GM19467 (cell line): ENCODE measurements at regions not wholly inside any gene's neighbourhood (a gene's known extent, or its start where the extent isn't known, plus 50 kb on each side); places are given as distances from the start of the nearest gene placed in this dataset.

Source experiments
- ATAC-seq: cut with Tn5 transposase; IDR thresholded peaks from one replicate; pipeline ENCODE4 v1.9.1; 2021; ENCODE audit warnings: mild to moderate bottlenecking, moderate library complexity; ENCODE audit not compliant: unreplicated experiment

- no peak for ATAC-seq
Measured at GRCh38 chr16:80309178-80309577, 231.6 kb upstream of the DYNLRB2 start.

GRCh38 chr16:80305410-80305809 is 235.4 kb upstream of the DYNLRB2 start:
- ATAC-seq, result no peak

GRCh38 chr16:80303691-80304090 is 237.1 kb upstream of the DYNLRB2 start:
- ATAC-seq, result no peak

- ATAC-seq, result no peak
Measured at GRCh38 chr16:80300876-80301275, 239.9 kb upstream of the DYNLRB2 start.

GRCh38 chr16:80300456-80300855 is 240.3 kb upstream of the DYNLRB2 start:
- ATAC-seq, result no peak

- ATAC-seq, result no peak
Measured at GRCh38 chr16:80299416-80299815, 241.4 kb upstream of the DYNLRB2 start.

GRCh38 chr16:80298676-80299075 is 242.1 kb upstream of the DYNLRB2 start:
- no peak for ATAC-seq

GRCh38 chr16:80296034-80296433 is 244.8 kb upstream of the DYNLRB2 start:
- ATAC-seq, result no peak

- ATAC-seq, result no peak
Measured at GRCh38 chr16:80294172-80294571, 246.6 kb upstream of the DYNLRB2 start.

GRCh38 chr16:80288616-80289015 is 252.2 kb upstream of the DYNLRB2 start:
- ATAC-seq, result no peak

GRCh38 chr16:80287674-80288073 is 253.1 kb upstream of the DYNLRB2 start:
- ATAC-seq, result no peak

- no peak for ATAC-seq
Measured at GRCh38 chr16:80285104-80285503, 255.7 kb upstream of the DYNLRB2 start.

- ATAC-seq, result no peak
Measured at GRCh38 chr16:80283466-80284392, 257.1 kb upstream of the DYNLRB2 start.

GRCh38 chr16:80280557-80280956 is 260.2 kb upstream of the DYNLRB2 start:
- ATAC-seq, result no peak

- ATAC-seq, result no peak
Measured at GRCh38 chr16:80279656-80280055, 261.1 kb upstream of the DYNLRB2 start.

- no peak for ATAC-seq
Measured at GRCh38 chr16:80277182-80277581, 263.6 kb upstream of the DYNLRB2 start.

- no peak for ATAC-seq
Measured at GRCh38 chr16:80274576-80275191, 266.1 kb upstream of the DYNLRB2 start.

- ATAC-seq, result no peak
Measured at GRCh38 chr16:80273635-80274538, 266.9 kb upstream of the DYNLRB2 start.

- no peak for ATAC-seq
Measured at GRCh38 chr16:80265624-80266306, 275.0 kb upstream of the DYNLRB2 start.

- no peak for ATAC-seq
Measured at GRCh38 chr16:80263848-80264694, 276.7 kb upstream of the DYNLRB2 start.
